ENCODE measurements at regions not wholly inside any gene's neighbourhood (a gene's known extent, or its start where the extent isn't known, plus 50 kb on each side); places are given as distances from the start of the nearest gene placed in this dataset.
"Not testable (repeated sequence)": the region's sequence is repeated elsewhere in the genome, so short reads cannot be mapped to it uniquely, and the experiment has no call there.

GRCh38 chr1:76687307-76688175 lies 179.7 kb upstream of the ST6GALNAC5 start:
- peak; percentile 44 for DNase-seq

- no peak for DNase-seq
Observed at GRCh38 chr1:76690766-76691165, 176.5 kb upstream of the ST6GALNAC5 start.

- DNase-seq: no peak
Observed at GRCh38 chr1:76695535-76695934, 171.7 kb upstream of the ST6GALNAC5 start.

GRCh38 chr1:76697361-76697760 lies 169.9 kb upstream of the ST6GALNAC5 start:
- no peak for DNase-seq

GRCh38 chr1:76699646-76700045 lies 167.6 kb upstream of the ST6GALNAC5 start:
- DNase-seq: not testable (repeated sequence)

GRCh38 chr1:76700200-76700599 lies 167.1 kb upstream of the ST6GALNAC5 start:
- not testable (repeated sequence) for DNase-seq

- no peak for DNase-seq
Observed at GRCh38 chr1:76705560-76705959, 161.7 kb upstream of the ST6GALNAC5 start.

- no peak for DNase-seq
Observed at GRCh38 chr1:76713535-76713934, 153.7 kb upstream of the ST6GALNAC5 start.

- no peak for DNase-seq
Observed at GRCh38 chr1:76715474-76715873, 151.8 kb upstream of the ST6GALNAC5 start.

- DNase-seq: no peak
Observed at GRCh38 chr1:76723949-76724348, 143.3 kb upstream of the ST6GALNAC5 start.

GRCh38 chr1:76724816-76725215 lies 142.5 kb upstream of the ST6GALNAC5 start:
- DNase-seq: no peak

- no peak for DNase-seq
Observed at GRCh38 chr1:76725864-76726619, 141.2 kb upstream of the ST6GALNAC5 start.

GRCh38 chr1:76727520-76727919 lies 139.8 kb upstream of the ST6GALNAC5 start:
- DNase-seq: no peak

- no peak for DNase-seq
Observed at GRCh38 chr1:76729142-76729541, 138.1 kb upstream of the ST6GALNAC5 start.

GRCh38 chr1:76730027-76730426 lies 137.3 kb upstream of the ST6GALNAC5 start:
- no peak for DNase-seq

GRCh38 chr1:76738355-76738754 lies 128.9 kb upstream of the ST6GALNAC5 start:
- not testable (repeated sequence) for DNase-seq

- DNase-seq: not testable (repeated sequence)
Observed at GRCh38 chr1:76740956-76741355, 126.3 kb upstream of the ST6GALNAC5 start.

- DNase-seq: no peak
Observed at GRCh38 chr1:76744989-76745388, 122.3 kb upstream of the ST6GALNAC5 start.

- DNase-seq: no peak
Observed at GRCh38 chr1:76746206-76746605, 121.1 kb upstream of the ST6GALNAC5 start.

GRCh38 chr1:76754730-76755129 lies 112.5 kb upstream of the ST6GALNAC5 start:
- no peak for DNase-seq

- no peak for DNase-seq
Observed at GRCh38 chr1:76759171-76759860, 108.0 kb upstream of the ST6GALNAC5 start.

GRCh38 chr1:76759950-76760349 lies 107.3 kb upstream of the ST6GALNAC5 start:
- DNase-seq: peak; percentile 85

- DNase-seq: no peak
Observed at GRCh38 chr1:76763738-76764137, 103.5 kb upstream of the ST6GALNAC5 start.

Data from DMS153 (cell line).